HTERT RPE-1 (cell line): ENCODE measurements at regions not wholly inside any gene's neighbourhood (a gene's known extent, or its start where the extent isn't known, plus 50 kb on each side); places are given as distances from the start of the nearest gene placed in this dataset.

ENCODE experiments used
- in situ Hi-C: fragments of 300-500 bp; cut with MboI; formaldehyde crosslinking; loops from 4 replicates; pipeline ENCODE4 v1.14.3; 2020; ENCODE audit warnings: low sequenced_read_pairs

- in situ Hi-C loops, result no loop called here
These were observed 94.5 kb upstream of the NFIA start for GRCh38 chr1:60987904-60988303.

- in situ Hi-C loops, result no loop called here
These were observed 98.1 kb upstream of the NFIA start for GRCh38 chr1:60984062-60984799.

GRCh38 chr1:60983701-60984061 is 98.7 kb upstream of the NFIA start:
- in situ Hi-C loops, result no loop called here

GRCh38 chr1:60982539-60982938 is 99.8 kb upstream of the NFIA start:
- in situ Hi-C loops, result no loop called here

- in situ Hi-C loops, result no loop called here
These were observed 101.0 kb upstream of the NFIA start for GRCh38 chr1:60981357-60981756.

GRCh38 chr1:60978421-60979357 is 103.7 kb upstream of the NFIA start:
- in situ Hi-C loops, result no loop called here

- in situ Hi-C loops, result no loop called here
These were observed 104.7 kb upstream of the NFIA start for GRCh38 chr1:60977661-60978060.

GRCh38 chr1:60974524-60975372 is 107.6 kb upstream of the NFIA start:
- in situ Hi-C loops, result no loop called here

GRCh38 chr1:60973668-60974067 is 108.7 kb upstream of the NFIA start:
- in situ Hi-C loops, result no loop called here

- in situ Hi-C loops, result no loop called here
These were observed 109.5 kb upstream of the NFIA start for GRCh38 chr1:60972841-60973364.

- in situ Hi-C loops, result no loop called here
These were observed 111.0 kb upstream of the NFIA start for GRCh38 chr1:60971330-60971729.

GRCh38 chr1:60969971-60970509 is 112.3 kb upstream of the NFIA start:
- in situ Hi-C loops, result no loop called here

- in situ Hi-C loops, result no loop called here
These were observed 117.0 kb upstream of the NFIA start for GRCh38 chr1:60965280-60965854.

GRCh38 chr1:60963167-60963940 is 119.0 kb upstream of the NFIA start:
- in situ Hi-C loops, result no loop called here

GRCh38 chr1:60960891-60961461 is 121.4 kb upstream of the NFIA start:
- in situ Hi-C loops, result no loop called here

GRCh38 chr1:60959701-60960100 is 122.7 kb upstream of the NFIA start:
- in situ Hi-C loops, result no loop called here

GRCh38 chr1:60958001-60958400 is 124.4 kb upstream of the NFIA start:
- in situ Hi-C loops, result no loop called here

- in situ Hi-C loops, result no loop called here
These were observed 125.8 kb upstream of the NFIA start for GRCh38 chr1:60956520-60956919.

- in situ Hi-C loops, result no loop called here
These were observed 129.7 kb upstream of the NFIA start for GRCh38 chr1:60952612-60953111.
